ENCODE measurements at regions not wholly inside any gene's neighbourhood (a gene's known extent, or its start where the extent isn't known, plus 50 kb on each side); places are given as distances from the start of the nearest gene placed in this dataset.

DNA sequence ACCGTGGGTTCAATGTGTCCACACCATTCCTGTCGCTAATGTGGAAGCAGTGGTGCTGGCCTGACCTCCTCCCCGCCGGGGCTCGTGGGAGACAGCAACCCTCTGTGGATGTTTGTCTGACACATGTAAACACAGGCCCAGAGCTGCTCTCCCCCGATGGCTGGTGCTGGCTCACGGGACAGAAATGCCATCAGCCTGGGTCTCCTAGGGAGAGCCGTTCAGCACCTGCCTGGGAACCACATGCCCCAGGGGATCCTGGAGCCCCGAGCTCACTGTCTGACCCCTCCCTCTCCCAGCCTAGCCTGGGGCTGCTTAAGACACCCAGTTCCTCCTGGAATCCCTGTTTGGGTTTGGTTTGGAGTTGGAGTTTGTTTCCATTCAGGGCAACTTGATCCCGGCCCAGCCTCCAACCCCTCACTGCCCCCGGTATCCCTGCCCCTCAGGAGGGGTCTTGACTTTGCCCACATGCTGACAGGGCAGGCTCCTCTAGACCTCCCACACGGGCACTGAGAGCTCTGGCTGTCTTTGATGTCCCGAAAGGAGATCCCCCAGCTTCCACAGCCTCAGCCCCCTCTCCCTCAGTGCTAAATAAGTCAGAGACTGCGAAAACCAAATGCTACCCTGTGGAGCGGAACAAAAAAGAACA, 50.9 kb upstream of the WNT11 start:
- TF ChIP-seq ARNTL (CRISPR knock-in tag; IDR thresholded peaks at IDR 0.05; ENCODE audit: borderline replicate concordance, low read depth), result no peak
- TF ChIP-seq BACH2 (CRISPR knock-in tag; IDR thresholded peaks at IDR 0.05; ENCODE audit: borderline replicate concordance), result no peak
- TF ChIP-seq ESRRG (CRISPR knock-in tag; IDR thresholded peaks at IDR 0.05), result no peak
- TF ChIP-seq ZC3H10 (CRISPR knock-in tag; IDR thresholded peaks at IDR 0.05), result no peak
- TF ChIP-seq, protein P1, sequence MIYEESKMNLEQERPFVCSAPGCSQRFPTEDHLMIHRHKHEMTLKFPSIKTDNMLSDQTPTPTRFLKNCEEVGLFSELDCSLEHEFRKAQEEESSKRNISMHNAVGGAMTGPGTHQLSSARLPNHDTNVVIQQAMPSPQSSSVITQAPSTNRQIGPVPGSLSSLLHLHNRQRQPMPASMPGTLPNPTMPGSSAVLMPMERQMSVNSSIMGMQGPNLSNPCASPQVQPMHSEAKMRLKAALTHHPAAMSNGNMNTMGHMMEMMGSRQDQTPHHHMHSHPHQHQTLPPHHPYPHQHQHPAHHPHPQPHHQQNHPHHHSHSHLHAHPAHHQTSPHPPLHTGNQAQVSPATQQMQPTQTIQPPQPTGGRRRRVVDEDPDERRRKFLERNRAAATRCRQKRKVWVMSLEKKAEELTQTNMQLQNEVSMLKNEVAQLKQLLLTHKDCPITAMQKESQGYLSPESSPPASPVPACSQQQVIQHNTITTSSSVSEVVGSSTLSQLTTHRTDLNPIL (CRISPR knock-in tag; IDR thresholded peaks at IDR 0.05; ENCODE audit: low read depth), result no peak
- TF ChIP-seq TOX (CRISPR knock-in tag; IDR thresholded peaks at IDR 0.05; ENCODE audit: borderline replicate concordance), result no peak
- TF ChIP-seq, protein P2, sequence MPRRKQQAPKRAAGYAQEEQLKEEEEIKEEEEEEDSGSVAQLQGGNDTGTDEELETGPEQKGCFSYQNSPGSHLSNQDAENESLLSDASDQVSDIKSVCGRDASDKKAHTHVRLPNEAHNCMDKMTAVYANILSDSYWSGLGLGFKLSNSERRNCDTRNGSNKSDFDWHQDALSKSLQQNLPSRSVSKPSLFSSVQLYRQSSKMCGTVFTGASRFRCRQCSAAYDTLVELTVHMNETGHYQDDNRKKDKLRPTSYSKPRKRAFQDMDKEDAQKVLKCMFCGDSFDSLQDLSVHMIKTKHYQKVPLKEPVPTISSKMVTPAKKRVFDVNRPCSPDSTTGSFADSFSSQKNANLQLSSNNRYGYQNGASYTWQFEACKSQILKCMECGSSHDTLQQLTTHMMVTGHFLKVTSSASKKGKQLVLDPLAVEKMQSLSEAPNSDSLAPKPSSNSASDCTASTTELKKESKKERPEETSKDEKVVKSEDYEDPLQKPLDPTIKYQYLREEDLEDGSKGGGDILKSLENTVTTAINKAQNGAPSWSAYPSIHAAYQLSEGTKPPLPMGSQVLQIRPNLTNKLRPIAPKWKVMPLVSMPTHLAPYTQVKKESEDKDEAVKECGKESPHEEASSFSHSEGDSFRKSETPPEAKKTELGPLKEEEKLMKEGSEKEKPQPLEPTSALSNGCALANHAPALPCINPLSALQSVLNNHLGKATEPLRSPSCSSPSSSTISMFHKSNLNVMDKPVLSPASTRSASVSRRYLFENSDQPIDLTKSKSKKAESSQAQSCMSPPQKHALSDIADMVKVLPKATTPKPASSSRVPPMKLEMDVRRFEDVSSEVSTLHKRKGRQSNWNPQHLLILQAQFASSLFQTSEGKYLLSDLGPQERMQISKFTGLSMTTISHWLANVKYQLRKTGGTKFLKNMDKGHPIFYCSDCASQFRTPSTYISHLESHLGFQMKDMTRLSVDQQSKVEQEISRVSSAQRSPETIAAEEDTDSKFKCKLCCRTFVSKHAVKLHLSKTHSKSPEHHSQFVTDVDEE (CRISPR knock-in tag; IDR thresholded peaks at IDR 0.05), result no peak
- no peak for TF ChIP-seq GLIS3 (CRISPR knock-in tag; IDR thresholded peaks at IDR 0.05)
- no peak for TF ChIP-seq ZNF8 (CRISPR knock-in tag; IDR thresholded peaks at IDR 0.05)
- TF ChIP-seq, protein P3, sequence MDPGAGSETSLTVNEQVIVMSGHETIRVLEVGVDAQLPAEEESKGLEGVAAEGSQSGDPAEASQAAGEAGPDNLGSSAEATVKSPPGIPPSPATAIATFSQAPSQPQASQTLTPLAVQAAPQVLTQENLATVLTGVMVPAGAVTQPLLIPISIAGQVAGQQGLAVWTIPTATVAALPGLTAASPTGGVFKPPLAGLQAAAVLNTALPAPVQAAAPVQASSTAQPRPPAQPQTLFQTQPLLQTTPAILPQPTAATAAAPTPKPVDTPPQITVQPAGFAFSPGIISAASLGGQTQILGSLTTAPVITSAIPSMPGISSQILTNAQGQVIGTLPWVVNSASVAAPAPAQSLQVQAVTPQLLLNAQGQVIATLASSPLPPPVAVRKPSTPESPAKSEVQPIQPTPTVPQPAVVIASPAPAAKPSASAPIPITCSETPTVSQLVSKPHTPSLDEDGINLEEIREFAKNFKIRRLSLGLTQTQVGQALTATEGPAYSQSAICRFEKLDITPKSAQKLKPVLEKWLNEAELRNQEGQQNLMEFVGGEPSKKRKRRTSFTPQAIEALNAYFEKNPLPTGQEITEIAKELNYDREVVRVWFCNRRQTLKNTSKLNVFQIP (CRISPR knock-in tag; IDR thresholded peaks at IDR 0.05; ENCODE audit: borderline replicate concordance, low read depth), result no peak
- TF ChIP-seq TCF4 (CRISPR knock-in tag; IDR thresholded peaks at IDR 0.05; ENCODE audit: borderline replicate concordance), result no peak
- no peak for TF ChIP-seq ZNF70 (CRISPR knock-in tag; IDR thresholded peaks at IDR 0.05)
- TF ChIP-seq ZNF565 (CRISPR knock-in tag; conservative IDR thresholded peaks at IDR 0.05; ENCODE audit: low read depth), result no peak
- no peak for TF ChIP-seq ZFP30 (CRISPR knock-in tag; IDR thresholded peaks at IDR 0.05)
- TF ChIP-seq ZFP3 (CRISPR knock-in tag; IDR thresholded peaks at IDR 0.05), result no peak
- TF ChIP-seq SNAI2 (CRISPR knock-in tag; IDR thresholded peaks at IDR 0.05), result no peak
- TF ChIP-seq, protein P4, sequence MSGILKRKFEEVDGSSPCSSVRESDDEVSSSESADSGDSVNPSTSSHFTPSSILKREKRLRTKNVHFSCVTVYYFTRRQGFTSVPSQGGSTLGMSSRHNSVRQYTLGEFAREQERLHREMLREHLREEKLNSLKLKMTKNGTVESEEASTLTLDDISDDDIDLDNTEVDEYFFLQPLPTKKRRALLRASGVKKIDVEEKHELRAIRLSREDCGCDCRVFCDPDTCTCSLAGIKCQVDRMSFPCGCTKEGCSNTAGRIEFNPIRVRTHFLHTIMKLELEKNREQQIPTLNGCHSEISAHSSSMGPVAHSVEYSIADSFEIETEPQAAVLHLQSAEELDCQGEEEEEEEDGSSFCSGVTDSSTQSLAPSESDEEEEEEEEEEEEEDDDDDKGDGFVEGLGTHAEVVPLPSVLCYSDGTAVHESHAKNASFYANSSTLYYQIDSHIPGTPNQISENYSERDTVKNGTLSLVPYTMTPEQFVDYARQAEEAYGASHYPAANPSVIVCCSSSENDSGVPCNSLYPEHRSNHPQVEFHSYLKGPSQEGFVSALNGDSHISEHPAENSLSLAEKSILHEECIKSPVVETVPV (CRISPR knock-in tag; IDR thresholded peaks at IDR 0.05), result no peak
- no peak for ATAC-seq

DNA sequence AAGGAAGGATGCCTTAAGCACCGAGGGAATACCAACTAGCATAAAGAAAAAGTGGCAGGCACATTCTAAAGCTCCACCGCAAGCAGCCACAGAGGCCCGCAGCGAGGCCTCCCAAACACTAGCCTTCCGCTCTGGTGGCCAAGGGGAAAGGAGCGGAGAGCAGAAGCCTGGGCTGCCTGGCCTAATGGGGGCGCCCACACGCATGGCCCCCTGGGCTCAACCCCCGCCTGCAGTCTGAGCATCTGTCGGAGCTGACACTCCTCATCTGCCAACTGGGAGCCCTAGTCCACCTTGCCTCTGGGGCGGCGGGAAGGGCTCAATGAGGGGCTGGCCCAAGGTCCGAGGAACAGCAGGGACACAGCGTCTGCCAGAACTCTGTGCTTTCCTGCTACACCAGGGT, 50.1 kb upstream of the WNT11 start:
- TF ChIP-seq, protein P5, sequence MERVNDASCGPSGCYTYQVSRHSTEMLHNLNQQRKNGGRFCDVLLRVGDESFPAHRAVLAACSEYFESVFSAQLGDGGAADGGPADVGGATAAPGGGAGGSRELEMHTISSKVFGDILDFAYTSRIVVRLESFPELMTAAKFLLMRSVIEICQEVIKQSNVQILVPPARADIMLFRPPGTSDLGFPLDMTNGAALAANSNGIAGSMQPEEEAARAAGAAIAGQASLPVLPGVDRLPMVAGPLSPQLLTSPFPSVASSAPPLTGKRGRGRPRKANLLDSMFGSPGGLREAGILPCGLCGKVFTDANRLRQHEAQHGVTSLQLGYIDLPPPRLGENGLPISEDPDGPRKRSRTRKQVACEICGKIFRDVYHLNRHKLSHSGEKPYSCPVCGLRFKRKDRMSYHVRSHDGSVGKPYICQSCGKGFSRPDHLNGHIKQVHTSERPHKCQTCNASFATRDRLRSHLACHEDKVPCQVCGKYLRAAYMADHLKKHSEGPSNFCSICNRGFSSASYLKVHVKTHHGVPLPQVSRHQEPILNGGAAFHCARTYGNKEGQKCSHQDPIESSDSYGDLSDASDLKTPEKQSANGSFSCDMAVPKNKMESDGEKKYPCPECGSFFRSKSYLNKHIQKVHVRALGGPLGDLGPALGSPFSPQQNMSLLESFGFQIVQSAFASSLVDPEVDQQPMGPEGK (CRISPR knock-in tag; IDR thresholded peaks at IDR 0.05; ENCODE audit: borderline replicate concordance), result no peak
- TF ChIP-seq, protein P1 (CRISPR knock-in tag; IDR thresholded peaks at IDR 0.05; ENCODE audit: low read depth), result no peak
- TF ChIP-seq TOX (CRISPR knock-in tag; IDR thresholded peaks at IDR 0.05; ENCODE audit: borderline replicate concordance) (no peak), TCF4 (CRISPR knock-in tag; IDR thresholded peaks at IDR 0.05; ENCODE audit: borderline replicate concordance) (no peak), ZNF8 (CRISPR knock-in tag; IDR thresholded peaks at IDR 0.05) (no peak), GLIS3 (CRISPR knock-in tag; IDR thresholded peaks at IDR 0.05) (no peak), ARNTL (CRISPR knock-in tag; IDR thresholded peaks at IDR 0.05; ENCODE audit: borderline replicate concordance, low read depth) (no peak), BACH2 (CRISPR knock-in tag; IDR thresholded peaks at IDR 0.05; ENCODE audit: borderline replicate concordance) (no peak), ESRRG (CRISPR knock-in tag; IDR thresholded peaks at IDR 0.05) (no peak), OSR1 (CRISPR knock-in tag; IDR thresholded peaks at IDR 0.05) (no peak)
- TF ChIP-seq, protein P2 (CRISPR knock-in tag; IDR thresholded peaks at IDR 0.05), result no peak
- no peak for ATAC-seq

Data from SK-N-SH treated with all-trans-retinoic acid at 6 μM for 48 hours (cell line).